Osteoblast (primary cell): ENCODE measurements at regions not wholly inside any gene's neighbourhood (a gene's known extent, or its start where the extent isn't known, plus 50 kb on each side); places are given as distances from the start of the nearest gene placed in this dataset.

Experiments used
- DNase-seq: peaks from one replicate; pipeline ENCODE4 v3.0.0; 2011; ENCODE audit warnings: low spot score, mixed read lengths; ENCODE audit not compliant: insufficient read length; ENCODE audit errors: missing footprints
- H2AFZ ChIP-seq: 2 replicates; pipeline ENCODE4 v1.6.0; 2011; ENCODE audit warnings: mild to moderate bottlenecking, low read length
- H3K27ac ChIP-seq: 2 replicates; pipeline ENCODE4 v1.5.1; 2011; ENCODE audit warnings: mild to moderate bottlenecking, low read depth, low read length, moderate library complexity
- H3K27me3 ChIP-seq: 2 replicates; pipeline ENCODE4 v1.6.0; 2012; ENCODE audit warnings: mild to moderate bottlenecking, control low read depth, inconsistent platforms, low read length, moderate library complexity; ENCODE audit not compliant: insufficient read depth
- H3K36me3 ChIP-seq: 2 replicates; pipeline ENCODE4 v1.5.1; 2011; ENCODE audit warnings: mild to moderate bottlenecking, low read length, control low read depth, moderate library complexity; ENCODE audit not compliant: insufficient read depth
- H3K4me1 ChIP-seq: 2 replicates; pipeline ENCODE4 v1.5.1; 2011; ENCODE audit warnings: mild to moderate bottlenecking, low read length, control low read depth, moderate library complexity; ENCODE audit not compliant: insufficient read depth
- H3K4me2 ChIP-seq: 2 replicates; pipeline ENCODE4 v1.6.0; 2011; ENCODE audit warnings: mild to moderate bottlenecking, low read length; ENCODE audit not compliant: insufficient read depth
- H3K4me3 ChIP-seq: fragments of 200-600 bp; sonication (generic); 3 replicates; pipeline ENCODE4 v1.5.1; 2012; ENCODE audit warnings: mild to moderate bottlenecking, low read length, inconsistent platforms; ENCODE audit not compliant: insufficient read depth
- H3K79me2 ChIP-seq: 2 replicates; pipeline ENCODE4 v1.6.0; 2012; ENCODE audit warnings: mild to moderate bottlenecking, low read length, control low read depth, inconsistent platforms; ENCODE audit not compliant: insufficient read depth
- H3K9me3 ChIP-seq: 2 replicates; pipeline ENCODE4 v1.5.1; 2011; ENCODE audit warnings: low read depth, low read length, control low read depth
- H4K20me1 ChIP-seq: 2 replicates; pipeline ENCODE4 v1.6.0; 2012; ENCODE audit warnings: mild to moderate bottlenecking, low read length, control low read depth; ENCODE audit not compliant: insufficient read depth
- CTCF ChIP-seq: IDR thresholded peaks from 2 replicates; pipeline ENCODE4 v1.5.1; 2011; ENCODE audit warnings: mild to moderate bottlenecking, low read depth, low read length, moderate library complexity; ENCODE audit errors: extremely low read depth

- H3K27ac ChIP-seq = no peak overlapping the region
- H3K4me1 ChIP-seq = peaks cover 21% of the 10 kb centered on the region
These were observed 528.7 kb upstream of the ZNF608 start for GRCh38 chr5:125274938-125275724.

GRCh38 chr5:125275725-125276090, 529.3 kb upstream of the ZNF608 start:
- H3K4me3 ChIP-seq = no peak overlapping the region
- no peak overlapping the region for H3K27ac ChIP-seq
- H3K4me2 ChIP-seq = no peak overlapping the region

More at GRCh38 chr5:125274938-125275724, 528.7 kb upstream of the ZNF608 start:
- Histone ChIP-seq H4K20me1 (no peaks in the 10 kb centered on the region), H3K4me2 (no peak overlapping the region), H3K79me2 (no peaks in the 10 kb centered on the region), H3K27me3 (no peaks in the 10 kb centered on the region), H2AFZ (no peak overlapping the region), H3K36me3 (no peaks in the 10 kb centered on the region), H3K9me3 (no peaks in the 10 kb centered on the region), H3K4me3 (no peak overlapping the region)
- DNase-seq = no peak
- no peak for TF ChIP-seq CTCF

GRCh38 chr5:125276096-125276495, 529.7 kb upstream of the ZNF608 start:
- Histone ChIP-seq H3K4me1 (peaks cover 21% of the 10 kb centered on the region), H3K27ac (no peak overlapping the region), H3K9me3 (no peaks in the 10 kb centered on the region), H3K27me3 (no peaks in the 10 kb centered on the region), H4K20me1 (no peaks in the 10 kb centered on the region), H3K4me3 (no peak overlapping the region), H3K36me3 (no peaks in the 10 kb centered on the region), H3K79me2 (no peaks in the 10 kb centered on the region), H2AFZ (no peak overlapping the region), H3K4me2 (no peak overlapping the region)
- TF ChIP-seq CTCF = no peak
- no peak for DNase-seq

More at GRCh38 chr5:125275725-125276090, 529.3 kb upstream of the ZNF608 start:
- Histone ChIP-seq H3K27me3 (no peaks in the 10 kb centered on the region), H4K20me1 (no peaks in the 10 kb centered on the region), H3K9me3 (no peaks in the 10 kb centered on the region), H3K36me3 (no peaks in the 10 kb centered on the region), H3K4me1 (peaks cover 21% of the 10 kb centered on the region), H2AFZ (no peak overlapping the region), H3K79me2 (no peaks in the 10 kb centered on the region)
- DNase-seq = no peak
- TF ChIP-seq CTCF = no peak

GRCh38 chr5:125277494-125278154, 531.2 kb upstream of the ZNF608 start:
- Histone ChIP-seq H3K4me3 (no peak overlapping the region), H4K20me1 (no peaks in the 10 kb centered on the region), H3K9me3 (no peaks in the 10 kb centered on the region), H3K4me1 (peaks cover 21% of the 10 kb centered on the region), H3K27me3 (no peaks in the 10 kb centered on the region), H3K79me2 (no peaks in the 10 kb centered on the region), H3K27ac (peak overlapping the region; percentile 10), H2AFZ (no peak overlapping the region), H3K4me2 (no peak overlapping the region), H3K36me3 (no peaks in the 10 kb centered on the region)
- DNase-seq = peak; percentile 75
- TF ChIP-seq CTCF = no peak
